Peyer's patch (tissue), 4 donors: ENCODE measurements at regions not wholly inside any gene's neighbourhood (a gene's known extent, or its start where the extent isn't known, plus 50 kb on each side); places are given as distances from the start of the nearest gene placed in this dataset.

ENCODE experiments used
- CTCF ChIP-seq, 6 experiments: fragments of 450-650 bp in 4 of 6; fragments of 200-600 bp in 2 of 6; sonication (generic) in 1 of 6; IDR thresholded peaks; one replicate each; pipeline ENCODE4 v1.5.1; 2017 to 2019; ENCODE audit warnings: antibody characterized with exemption in 6 of 6, mild to moderate bottlenecking in 3 of 6, moderate library complexity in 1 of 6
- POLR2A ChIP-seq, 2 donors: fragments of 450-650 bp; IDR thresholded peaks; one replicate each; pipeline ENCODE4 v1.5.1; 2017; ENCODE audit warnings: antibody characterized with exemption in 2 of 2, mild to moderate bottlenecking in 2 of 2, moderate library complexity in 2 of 2

- no peak for TF ChIP-seq CTCF (IDR thresholded peaks at IDR 0.05)
- no peak for TF ChIP-seq POLR2A (IDR thresholded peaks at IDR 0.05)
These were observed 212.3 kb downstream of the TFAP2C start for GRCh38 chr20:56841346-56841908.
